Endothelial cell of umbilical vein (primary cell): ENCODE measurements at regions not wholly inside any gene's neighbourhood (a gene's known extent, or its start where the extent isn't known, plus 50 kb on each side); places are given as distances from the start of the nearest gene placed in this dataset.

Experiments
- BruUV-seq: library from RNA; stranded (reverse); fragments of 400-500 nt; replicated peaks from 2 replicates; lab custom pipeline; 2021; lab: Mats Ljungman, UMichigan
- CTCF ChIA-PET: fragments of 300-600, 350-600 bp; sonication (Branson Sonifier 250); formaldehyde crosslinking; loops from one replicate; lab custom pipeline; 2021; ENCODE audit warnings: antibody characterized with exemption, inconsistent platforms; lab: Charles Lee
- POLR2A ChIA-PET: fragments of 300-600, 350-600 bp; sonication (Branson Sonifier 250); formaldehyde crosslinking; loops from one replicate; lab custom pipeline; 2021; ENCODE audit warnings: antibody characterized with exemption, inconsistent platforms; lab: Charles Lee
- DNase-seq: peaks from one replicate; pipeline ENCODE4 v3.0.0-alpha.2; 2011; ENCODE audit warnings: low read depth, low spot score
- FAIRE-seq: peaks from 2 replicates; lab custom pipeline; 2011; peaks lifted over from hg19 to GRCh38; lab: Jason Lieb, UNC
- H2AFZ ChIP-seq: 2 replicates; pipeline ENCODE4 v1.6.0; 2012; ENCODE audit warnings: low read depth, low read length, control low read depth, inconsistent platforms
- H3K27ac ChIP-seq: 2 replicates; pipeline ENCODE4 v1.5.1; 2011; ENCODE audit warnings: low read depth, mild to moderate bottlenecking, control low read depth, low read length, moderate library complexity; ENCODE audit not compliant: insufficient read depth
- H3K27me3 ChIP-seq, 2 experiments: 2 replicates each; pipeline versions ENCODE4 v1.6.0 to v1.6.1; 2011; ENCODE audit warnings: low read length in 2 of 2, mixed read lengths in 1 of 2; ENCODE audit not compliant: control insufficient read depth in 2 of 2, insufficient read depth in 2 of 2
- H3K36me3 ChIP-seq, 2 experiments: 2 replicates in 1 of 2; 3 replicates in 1 of 2; pipeline ENCODE4 v1.5.1; 2011; ENCODE audit warnings: low read length in 2 of 2, mild to moderate bottlenecking in 1 of 2, moderate library complexity in 1 of 2; ENCODE audit not compliant: control insufficient read depth in 2 of 2, insufficient read depth in 2 of 2; ENCODE audit errors: extremely low read depth in 1 of 2
- H3K4me1 ChIP-seq: 3 replicates; pipeline ENCODE4 v1.5.1; 2011; ENCODE audit warnings: mild to moderate bottlenecking, low read length; ENCODE audit not compliant: control insufficient read depth, insufficient read depth; ENCODE audit errors: extremely low read depth
- H3K4me2 ChIP-seq: 2 replicates; pipeline ENCODE4 v1.6.1; 2011; ENCODE audit warnings: low read length, control low read depth, mixed read lengths; ENCODE audit not compliant: insufficient read depth
- H3K4me3 ChIP-seq, 3 experiments: fragments of 200-600 bp in 1 of 3; sonication (generic), shearing (Covaris generic) in 1 of 3; replicated peaks in 1 of 3; 2 replicates each; pipeline ENCODE4 v1.5.1; 2011 to 2016; ENCODE audit warnings: control low read depth in 3 of 3, low read length in 3 of 3, mild to moderate bottlenecking in 2 of 3, inconsistent platforms in 1 of 3, low read depth in 1 of 3, moderate library complexity in 1 of 3; ENCODE audit not compliant: insufficient read depth in 1 of 3
- H3K79me2 ChIP-seq: 2 replicates; pipeline ENCODE4 v1.6.0; 2012; ENCODE audit warnings: low read length, inconsistent platforms; ENCODE audit not compliant: control insufficient read depth, insufficient read depth
- H3K9ac ChIP-seq: replicated peaks from 2 replicates; pipeline ENCODE3; 2011; ENCODE audit warnings: low read length, control low read depth; ENCODE audit not compliant: insufficient read depth; ENCODE audit errors: extremely low read depth
- H3K9me1 ChIP-seq: replicated peaks from 3 replicates; pipeline ENCODE4 v1.6.0; 2011; ENCODE audit warnings: mild to moderate bottlenecking, low read length; ENCODE audit not compliant: control insufficient read depth, insufficient read depth; ENCODE audit errors: extremely low read depth
- H3K9me3 ChIP-seq: replicated peaks from 2 replicates; pipeline ENCODE4 v1.5.1; 2012; ENCODE audit warnings: low read length, inconsistent platforms; ENCODE audit not compliant: control insufficient read depth, insufficient read depth
- H4K20me1 ChIP-seq: replicated peaks from 2 replicates; pipeline ENCODE3; 2011; ENCODE audit warnings: mild to moderate bottlenecking, low read length; ENCODE audit not compliant: control insufficient read depth, insufficient read depth; ENCODE audit errors: extremely low read depth
- EZH2 ChIP-seq: IDR thresholded peaks from 2 replicates; pipeline ENCODE4 v1.6.1; 2012; ENCODE audit warnings: borderline replicate concordance, low read depth, mild to moderate bottlenecking, moderate library complexity, low read length, inconsistent platforms; ENCODE audit not compliant: severe bottlenecking
- GATA2 ChIP-seq: IDR thresholded peaks from 2 replicates; pipeline ENCODE4 v1.7.0; 2011; ENCODE audit warnings: low read depth, mild to moderate bottlenecking, moderate library complexity, mixed read lengths, low read length; ENCODE audit not compliant: insufficient read length, insufficient read depth
- JUN ChIP-seq: IDR thresholded peaks from 2 replicates; pipeline ENCODE4 v1.6.1; 2011; ENCODE audit warnings: borderline replicate concordance, low read depth; ENCODE audit not compliant: insufficient read length, insufficient read depth
- MYC ChIP-seq: IDR thresholded peaks from one replicate; pipeline ENCODE4 v1.6.1; 2011; ENCODE audit warnings: mild to moderate bottlenecking, low read depth, low read length
- POLR2A ChIP-seq: IDR thresholded peaks from 2 replicates; pipeline ENCODE4 v1.6.1; 2012; ENCODE audit warnings: low read depth, mild to moderate bottlenecking, control low read depth, low read length
- POLR2AphosphoS5 ChIP-seq: IDR thresholded peaks from 2 replicates; pipeline ENCODE4 v1.6.1; 2012; ENCODE audit warnings: low read depth, mild to moderate bottlenecking, control low read depth, low read length, moderate library complexity; ENCODE audit not compliant: insufficient read depth
- dilution Hi-C: fragments of 300-500 bp; cut with MboI; formaldehyde crosslinking; loops from one replicate; pipeline ENCODE4 v1.15.0; 2019; ENCODE audit warnings: low sequenced_read_pairs; ENCODE audit not compliant: extremely low pct_ligation_motif_present
- intact Hi-C: fragments of 100-400 bp; cut with micrococcal nuclease; formaldehyde crosslinking; loops from one replicate; pipeline ENCODE4 v1.10.0; 2022
- TF ChIP-seq, protein P1 (sequence below): IDR thresholded peaks from 2 replicates; pipeline ENCODE4 v1.6.1; 2011; ENCODE audit not compliant: insufficient read depth, insufficient read length
- TF ChIP-seq, protein P2 (sequence below), 2 donors: IDR thresholded peaks; 1 replicate in 1 of 2; 2 replicates in 1 of 2; pipeline ENCODE4 v1.5.1; 2011; ENCODE audit warnings: low read length in 2 of 2, mild to moderate bottlenecking in 2 of 2, moderate library complexity in 2 of 2, control low read depth in 1 of 2, inconsistent platforms in 1 of 2, low read depth in 1 of 2; ENCODE audit not compliant: insufficient read depth in 1 of 2; ENCODE audit errors: extremely low read depth in 1 of 2

DNA sequence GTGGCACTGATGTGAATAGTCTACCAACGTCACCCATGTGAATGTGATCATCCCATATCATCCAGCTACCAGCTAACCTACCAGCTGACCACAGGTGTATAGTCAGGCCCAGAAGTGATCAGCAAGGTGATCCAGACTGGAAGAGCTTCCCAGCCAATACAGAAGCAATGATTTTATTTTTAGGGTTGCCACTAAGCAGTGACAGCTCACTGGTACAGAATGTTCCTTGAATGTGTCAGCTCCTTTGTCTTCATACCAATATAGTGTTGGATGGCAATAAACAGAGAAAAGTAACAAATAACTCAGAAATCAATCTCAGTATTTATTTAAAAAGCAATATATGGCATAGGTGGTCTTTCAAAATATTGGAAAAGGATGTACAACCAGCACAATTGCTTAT, 361.8 kb upstream of the CPEB2 start:
- intact Hi-C loops (no loop called here), dilution Hi-C loops (no loop called here)
- Histone ChIP-seq H3K79me2 (no peaks in the 10 kb centered on the region), H3K27ac (no peak overlapping the region), H3K4me3 (no peak overlapping the region), H3K36me3 (no peaks in the 10 kb centered on the region), H3K4me1 (no peaks in the 10 kb centered on the region), H3K4me2 (no peak overlapping the region), H3K9me3 (peaks cover 4% of the 10 kb centered on the region), H3K9ac (no peak overlapping the region), H3K9me1 (no peaks in the 10 kb centered on the region), H3K27me3 (no peaks in the 10 kb centered on the region), H2AFZ (no peak overlapping the region), H4K20me1 (no peaks in the 10 kb centered on the region)
- FAIRE-seq: no peak
- ChIA-PET CTCF (no interaction called here), POLR2A (no interaction called here)
- no peak for DNase-seq
- TF ChIP-seq POLR2A (no peak), MYC (no peak), JUN (no peak), POLR2AphosphoS5 (no peak), GATA2 (no peak), EZH2 (no peak)
- TF ChIP-seq, protein P1, sequence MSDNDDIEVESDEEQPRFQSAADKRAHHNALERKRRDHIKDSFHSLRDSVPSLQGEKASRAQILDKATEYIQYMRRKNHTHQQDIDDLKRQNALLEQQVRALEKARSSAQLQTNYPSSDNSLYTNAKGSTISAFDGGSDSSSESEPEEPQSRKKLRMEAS: no peak
- TF ChIP-seq, protein P2, sequence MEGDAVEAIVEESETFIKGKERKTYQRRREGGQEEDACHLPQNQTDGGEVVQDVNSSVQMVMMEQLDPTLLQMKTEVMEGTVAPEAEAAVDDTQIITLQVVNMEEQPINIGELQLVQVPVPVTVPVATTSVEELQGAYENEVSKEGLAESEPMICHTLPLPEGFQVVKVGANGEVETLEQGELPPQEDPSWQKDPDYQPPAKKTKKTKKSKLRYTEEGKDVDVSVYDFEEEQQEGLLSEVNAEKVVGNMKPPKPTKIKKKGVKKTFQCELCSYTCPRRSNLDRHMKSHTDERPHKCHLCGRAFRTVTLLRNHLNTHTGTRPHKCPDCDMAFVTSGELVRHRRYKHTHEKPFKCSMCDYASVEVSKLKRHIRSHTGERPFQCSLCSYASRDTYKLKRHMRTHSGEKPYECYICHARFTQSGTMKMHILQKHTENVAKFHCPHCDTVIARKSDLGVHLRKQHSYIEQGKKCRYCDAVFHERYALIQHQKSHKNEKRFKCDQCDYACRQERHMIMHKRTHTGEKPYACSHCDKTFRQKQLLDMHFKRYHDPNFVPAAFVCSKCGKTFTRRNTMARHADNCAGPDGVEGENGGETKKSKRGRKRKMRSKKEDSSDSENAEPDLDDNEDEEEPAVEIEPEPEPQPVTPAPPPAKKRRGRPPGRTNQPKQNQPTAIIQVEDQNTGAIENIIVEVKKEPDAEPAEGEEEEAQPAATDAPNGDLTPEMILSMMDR (IDR thresholded peaks at IDR 0.05; ENCODE audit: extremely low read depth in 1 of 2, insufficient read depth in 1 of 2, low read depth in 1 of 2, low read length in 2 of 2): no peak
- no TSS peak for BruUV-seq
